UCSD-AML1 (cell line): ENCODE measurements at regions not wholly inside any gene's neighbourhood (a gene's known extent, or its start where the extent isn't known, plus 50 kb on each side); places are given as distances from the start of the nearest gene placed in this dataset.

ENCODE experiments used
- DNase-seq: peaks from one replicate; lab custom pipeline; 2025; ENCODE audit not compliant: unreplicated experiment; lab: John Stamatoyannopoulos, UW

- DNase-seq = no peak
Measured at GRCh38 chr9:113695901-113696300, 180.2 kb upstream of the ZNF618 start.

- no peak for DNase-seq
Measured at GRCh38 chr9:113701774-113702755, 174.0 kb upstream of the ZNF618 start.

DNA sequence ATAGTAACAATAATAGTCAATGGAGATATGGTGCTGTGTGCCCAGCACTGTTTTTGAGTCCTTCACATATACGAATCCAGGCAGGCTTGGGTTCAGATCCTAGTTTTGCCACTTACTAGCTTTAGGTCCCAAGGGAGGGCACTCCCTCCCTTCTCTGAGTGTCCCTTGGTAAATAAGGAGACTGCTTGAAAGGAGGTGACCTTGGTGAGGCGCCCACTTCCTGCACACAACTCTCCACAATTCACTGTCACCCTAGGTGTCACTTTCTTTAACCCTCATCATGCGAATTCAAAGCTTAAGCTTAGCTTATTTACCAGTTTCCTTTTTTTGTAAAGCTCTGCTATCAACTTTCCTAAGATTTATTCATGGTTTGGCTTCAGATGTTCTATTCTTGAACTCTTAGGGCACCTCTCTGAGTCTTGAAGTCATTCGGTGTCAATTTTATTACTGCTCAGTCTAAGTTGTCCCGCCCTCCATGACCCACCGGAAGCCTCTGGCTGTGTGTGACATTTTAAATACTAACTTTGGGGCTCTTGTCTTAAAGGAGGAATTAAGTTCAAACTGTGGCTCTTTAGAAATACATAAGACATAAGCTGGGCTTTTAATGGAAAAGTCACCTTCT is 170.7 kb upstream of the ZNF618 start:
- DNase-seq = no peak

DNA sequence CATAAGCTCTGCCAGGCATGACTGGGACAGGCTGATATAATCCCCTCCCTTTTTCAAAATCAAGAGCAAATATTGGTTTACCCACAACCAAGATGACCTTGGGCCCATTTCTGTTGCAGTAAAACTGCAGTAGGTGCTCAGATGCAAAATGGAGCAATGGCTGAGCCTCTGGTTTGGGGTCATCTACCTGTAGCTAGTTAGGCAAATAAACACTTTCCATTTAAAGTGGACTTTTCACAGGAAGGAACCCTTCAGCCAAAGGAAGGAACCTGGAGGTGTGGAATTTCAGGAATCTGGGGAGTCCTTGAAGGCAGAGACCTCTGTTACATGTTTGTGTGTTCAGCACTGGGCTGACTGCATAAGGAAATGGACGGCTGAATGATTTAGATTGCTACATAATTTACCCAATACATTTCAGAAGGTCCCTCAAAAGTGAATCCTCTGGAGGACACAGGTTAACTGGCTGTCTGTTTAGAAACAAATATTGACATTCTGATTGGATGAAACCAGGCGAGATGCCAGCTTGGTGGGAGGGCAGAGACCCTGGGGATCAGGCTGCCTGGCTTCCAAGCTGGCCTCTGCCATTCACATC is 170.1 kb upstream of the ZNF618 start:
- DNase-seq = no peak

DNA sequence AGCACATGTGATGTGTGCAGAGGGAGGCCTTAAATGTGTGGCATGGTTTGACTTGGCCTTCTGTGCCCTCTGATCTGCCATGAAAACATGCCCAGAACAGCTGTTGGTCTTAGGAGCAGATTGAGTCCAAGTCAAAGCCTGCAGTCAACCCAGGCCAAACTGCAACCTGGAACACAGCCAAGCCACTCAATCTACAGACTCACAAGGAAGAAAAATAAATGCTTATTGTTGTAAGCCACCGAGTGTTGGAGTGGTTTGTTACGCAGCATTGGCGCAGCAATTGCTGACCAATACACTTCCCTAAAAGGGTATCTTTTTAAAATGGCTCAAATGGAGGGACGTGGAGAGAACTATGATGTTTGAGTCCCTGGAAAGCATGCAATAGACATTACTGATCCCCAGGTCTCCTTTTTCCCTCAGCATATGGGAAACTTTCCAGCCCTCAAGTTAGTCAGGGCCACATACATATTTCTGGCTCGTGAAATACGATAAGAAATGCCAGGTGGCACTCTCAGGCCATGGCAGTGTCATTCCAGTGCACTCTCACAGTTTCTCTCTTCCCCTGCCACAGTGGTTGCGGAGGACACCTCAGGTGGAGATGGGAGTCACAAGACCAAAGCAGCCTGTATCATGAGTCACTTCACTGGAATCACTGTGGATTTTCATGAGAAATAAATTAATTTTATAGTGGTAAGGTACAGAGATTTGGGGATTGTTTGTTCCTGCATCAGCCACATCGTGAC is 168.0 kb upstream of the ZNF618 start:
- no peak for DNase-seq

- DNase-seq = no peak
Measured at GRCh38 chr9:113708821-113709713, 167.0 kb upstream of the ZNF618 start.

DNA sequence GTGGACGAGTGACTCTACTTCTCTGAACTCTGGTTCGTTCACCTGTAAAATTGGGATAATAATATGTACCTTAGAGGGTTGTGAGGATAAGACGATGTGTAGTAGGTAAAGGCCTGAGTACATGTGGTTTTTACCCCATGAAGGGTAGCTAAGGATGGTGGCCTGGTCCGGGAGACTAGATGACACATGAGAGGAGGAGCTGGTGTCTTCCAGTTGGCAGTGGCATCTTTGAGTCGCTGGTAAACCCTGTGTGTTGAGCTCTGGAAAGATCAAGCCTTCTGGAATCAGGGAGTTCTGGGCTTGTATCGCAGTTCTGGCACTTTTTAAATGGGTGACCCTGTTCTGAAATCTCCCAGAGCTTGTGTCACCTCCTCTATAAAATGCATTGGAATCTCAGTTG is 166.4 kb upstream of the ZNF618 start:
- DNase-seq = no peak

DNA sequence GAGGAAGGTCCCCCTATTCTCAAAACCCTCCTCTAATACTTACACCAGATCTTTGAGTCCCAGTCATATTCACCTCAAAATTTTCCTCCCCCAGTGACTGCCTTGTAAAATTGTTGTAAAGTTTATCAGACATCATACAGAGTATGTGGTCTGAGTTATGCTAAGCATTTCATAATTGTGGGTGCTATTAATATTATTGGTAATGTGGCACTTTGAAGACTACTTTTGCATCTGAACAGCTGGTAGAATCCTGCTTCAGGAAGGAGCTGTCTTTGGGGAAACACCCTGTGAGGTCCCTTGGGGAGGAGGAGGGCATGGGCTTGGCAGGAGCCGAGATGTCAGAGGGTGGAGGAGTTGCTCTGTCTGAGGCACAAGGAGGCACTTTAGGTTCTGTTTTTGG is 164.9 kb upstream of the ZNF618 start:
- DNase-seq = no peak

GRCh38 chr9:113712053-113712452 is 164.1 kb upstream of the ZNF618 start:
- DNase-seq = no peak

GRCh38 chr9:113715086-113715485 is 161.0 kb upstream of the ZNF618 start:
- DNase-seq = no peak

DNA sequence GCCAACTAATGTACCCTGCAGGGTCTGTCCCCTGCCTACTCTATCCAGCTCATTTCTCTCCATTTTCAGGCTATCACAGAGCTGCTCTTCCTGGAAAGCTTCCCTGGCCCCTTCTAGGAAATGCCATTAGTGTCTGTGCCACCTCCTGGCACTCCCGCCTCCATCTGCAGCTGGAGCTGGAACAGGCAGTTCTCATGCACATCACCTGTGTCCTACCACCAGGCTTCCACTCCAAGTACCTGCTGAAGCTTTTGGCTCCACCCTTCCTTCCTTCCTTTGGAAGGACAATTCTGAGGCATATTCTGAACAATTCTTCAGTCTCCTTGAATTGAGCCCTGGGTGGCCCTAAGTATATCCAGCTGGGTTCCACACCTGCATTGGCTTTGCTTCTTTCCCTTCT is 156.2 kb upstream of the ZNF618 start:
- no peak for DNase-seq

DNA sequence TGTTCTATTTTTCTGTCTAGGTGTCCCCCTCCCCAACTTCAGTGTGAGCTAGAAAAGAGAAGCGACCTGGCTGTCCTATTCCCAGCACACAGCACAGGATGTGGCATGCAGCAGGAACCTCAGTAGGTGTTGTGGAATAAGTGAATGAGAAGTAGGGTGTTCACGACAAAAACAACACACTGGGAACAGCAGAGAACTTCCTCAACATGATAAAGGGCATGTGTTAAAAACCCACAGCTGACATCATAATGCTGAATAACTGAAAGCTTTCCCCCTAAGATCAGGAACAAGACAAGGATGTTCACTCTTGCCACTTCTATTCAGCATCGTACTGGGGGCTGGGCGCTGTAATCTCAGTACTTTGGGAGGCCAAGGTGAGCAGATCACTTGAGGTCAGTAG is 155.6 kb upstream of the ZNF618 start:
- DNase-seq = no peak

- no peak for DNase-seq
Measured at GRCh38 chr9:113721856-113722255, 154.3 kb upstream of the ZNF618 start.

DNA sequence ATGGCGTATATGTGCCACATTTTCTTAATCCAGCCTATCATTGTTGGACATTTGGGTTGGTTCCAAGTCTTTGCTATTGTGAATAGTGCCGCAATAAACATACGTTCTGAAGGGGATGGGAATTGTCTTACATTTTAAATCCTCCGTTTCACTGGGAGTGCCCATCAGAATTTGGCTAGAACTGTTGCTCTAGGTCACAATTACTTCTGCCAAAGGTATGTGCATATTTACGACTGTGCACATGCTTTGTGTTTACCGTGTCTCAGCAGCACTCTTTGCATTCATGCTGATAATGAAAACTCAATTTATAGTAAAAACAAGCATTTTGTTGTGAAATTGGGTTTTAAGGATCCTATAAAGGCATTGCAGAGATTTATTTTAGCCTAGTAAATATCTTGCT is 151.9 kb upstream of the ZNF618 start:
- DNase-seq = no peak

GRCh38 chr9:113728989-113729388 is 147.1 kb upstream of the ZNF618 start:
- no peak for DNase-seq

DNA sequence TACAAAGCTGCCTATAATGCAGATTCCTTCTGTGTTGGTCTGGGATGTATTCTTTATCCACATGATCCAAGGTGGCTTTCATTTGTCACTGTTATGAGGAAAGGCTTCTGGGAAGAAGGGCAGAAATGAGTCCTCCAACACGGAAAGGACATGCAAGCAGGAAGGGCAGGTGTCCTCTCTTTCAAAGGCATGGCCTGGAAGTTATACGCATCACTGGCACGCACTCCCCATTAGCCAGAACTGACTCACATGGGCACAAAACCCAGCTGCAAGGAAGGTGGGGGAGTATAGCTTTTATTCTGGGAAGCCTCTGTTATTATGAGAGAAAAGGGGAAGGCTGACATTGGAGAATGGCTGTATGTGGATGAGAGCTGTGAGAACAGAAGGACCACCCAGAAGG is 141.3 kb upstream of the ZNF618 start:
- DNase-seq = no peak

DNA sequence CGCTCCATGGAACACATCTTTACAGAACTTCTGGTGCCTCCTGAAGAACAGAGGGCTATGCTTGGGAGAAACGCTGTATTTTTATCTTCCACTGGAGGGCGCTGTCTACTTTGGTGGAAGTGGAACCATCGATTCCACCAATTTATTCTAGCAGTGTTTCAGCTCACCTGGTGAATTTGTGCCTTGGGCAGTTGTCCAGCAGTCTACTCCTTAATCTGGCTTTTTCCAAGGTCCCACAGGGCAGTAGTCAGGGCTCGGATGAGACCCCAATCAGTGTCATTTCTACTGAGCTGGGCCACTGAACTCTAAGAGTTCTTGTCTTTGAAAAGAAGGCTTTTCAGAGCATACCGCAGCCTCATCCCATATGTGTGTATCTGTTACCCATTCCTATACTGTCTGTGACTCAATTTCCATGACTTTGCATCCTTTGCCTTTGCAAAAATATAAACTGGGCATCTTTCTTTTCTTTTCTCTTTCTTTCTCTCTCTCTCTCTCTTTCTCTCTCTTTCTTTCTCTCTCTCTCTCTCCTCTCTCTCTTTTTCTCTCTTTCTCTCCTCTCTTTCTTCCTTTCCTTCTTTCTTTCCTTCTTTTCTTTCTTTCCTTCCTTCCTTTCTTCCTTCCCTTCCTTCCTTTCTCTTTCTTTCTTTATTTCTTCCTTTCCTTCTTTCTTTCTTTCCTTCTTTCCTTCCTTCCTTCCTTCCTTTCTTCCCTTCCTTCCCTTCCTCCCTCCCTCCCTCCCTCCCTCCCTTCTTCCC is 138.4 kb upstream of the ZNF618 start:
- peak; percentile 28 for DNase-seq

DNA sequence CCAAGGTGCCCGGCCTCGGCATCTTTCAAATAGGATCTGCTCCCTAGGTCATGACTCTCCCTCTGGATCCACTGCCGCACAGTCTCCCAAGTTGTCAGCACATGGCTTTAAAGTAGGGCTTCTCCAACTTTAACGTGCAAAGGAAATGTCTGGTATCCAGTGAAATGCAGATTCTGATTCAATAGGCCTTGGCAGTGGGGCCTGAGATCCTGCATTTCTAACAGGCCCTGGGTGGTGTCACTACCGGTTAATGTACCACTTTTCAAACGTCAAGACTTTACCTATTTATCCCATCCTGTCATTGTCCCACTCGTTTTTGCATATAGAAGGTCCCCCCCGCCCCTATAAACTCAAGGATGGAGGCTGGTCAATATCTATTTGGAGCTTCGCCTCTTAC is 137.6 kb upstream of the ZNF618 start:
- DNase-seq = no peak

GRCh38 chr9:113738893-113739604 is 137.1 kb upstream of the ZNF618 start:
- no peak for DNase-seq
